NCI-H1105 treated with DMSO at 0.1 percent for 48 hours (cell line): ENCODE measurements at regions not wholly inside any gene's neighbourhood (a gene's known extent, or its start where the extent isn't known, plus 50 kb on each side); places are given as distances from the start of the nearest gene placed in this dataset.

Experiments
- DNase-seq: peaks from one replicate; lab custom pipeline; 2025; lab: John Stamatoyannopoulos, UW

GRCh38 chr2:118738524-118739308, 108.7 kb downstream of the EN1 start:
- no peak for DNase-seq

GRCh38 chr2:118738106-118738505, 109.3 kb downstream of the EN1 start:
- no peak for DNase-seq

GRCh38 chr2:118737684-118738083, 109.8 kb downstream of the EN1 start:
- no peak for DNase-seq

- no peak for DNase-seq
Measured at GRCh38 chr2:118732432-118732831, 115.0 kb downstream of the EN1 start.

- DNase-seq: no peak
Measured at GRCh38 chr2:118731413-118731812, 116.0 kb downstream of the EN1 start.

GRCh38 chr2:118730405-118730804, 117.0 kb downstream of the EN1 start:
- no peak for DNase-seq

GRCh38 chr2:118729760-118730159, 117.7 kb downstream of the EN1 start:
- DNase-seq: no peak

GRCh38 chr2:118728984-118729383, 118.5 kb downstream of the EN1 start:
- DNase-seq: no peak

- DNase-seq: no peak
Measured at GRCh38 chr2:118726821-118727220, 120.6 kb downstream of the EN1 start.

GRCh38 chr2:118723394-118723793, 124.1 kb downstream of the EN1 start:
- no peak for DNase-seq

GRCh38 chr2:118722976-118723375, 124.5 kb downstream of the EN1 start:
- no peak for DNase-seq

- DNase-seq: no peak
Measured at GRCh38 chr2:118721817-118722551, 125.5 kb downstream of the EN1 start.

GRCh38 chr2:118720866-118721265, 126.6 kb downstream of the EN1 start:
- DNase-seq: no peak

GRCh38 chr2:118718921-118719320, 128.5 kb downstream of the EN1 start:
- DNase-seq: no peak

- DNase-seq: no peak
Measured at GRCh38 chr2:118716102-118716501, 131.3 kb downstream of the EN1 start.

GRCh38 chr2:118714118-118714517, 133.3 kb downstream of the EN1 start:
- no peak for DNase-seq

- DNase-seq: no peak
Measured at GRCh38 chr2:118711603-118712002, 135.8 kb downstream of the EN1 start.

- no peak for DNase-seq
Measured at GRCh38 chr2:118710481-118710880, 137.0 kb downstream of the EN1 start.

GRCh38 chr2:118709786-118710185, 137.7 kb downstream of the EN1 start:
- DNase-seq: no peak

- DNase-seq: no peak
Measured at GRCh38 chr2:118706844-118707243, 140.6 kb downstream of the EN1 start.

- no peak for DNase-seq
Measured at GRCh38 chr2:118706371-118706770, 141.1 kb downstream of the EN1 start.

- DNase-seq: no peak
Measured at GRCh38 chr2:118705032-118705431, 142.4 kb downstream of the EN1 start.

- no peak for DNase-seq
Measured at GRCh38 chr2:118699447-118700175, 147.8 kb downstream of the EN1 start.
